SK-N-MC (cell line): ENCODE measurements at regions not wholly inside any gene's neighbourhood (a gene's known extent, or its start where the extent isn't known, plus 50 kb on each side); places are given as distances from the start of the nearest gene placed in this dataset.

Source experiments
- EZH2 ChIP-seq: fragments of 200-600 bp; sonication (generic); IDR thresholded peaks from one replicate; pipeline ENCODE4 v1.6.1; 2017; ENCODE audit warnings: antibody characterized with exemption
- POLR2AphosphoS5 ChIP-seq: IDR thresholded peaks from 2 replicates; pipeline ENCODE4 v1.6.1; 2012; ENCODE audit warnings: mild to moderate bottlenecking, low read depth, low read length, borderline replicate concordance

GRCh38 chr13:50291611-50292010 is 276.4 kb downstream of the KCNRG start:
- no peak for TF ChIP-seq POLR2AphosphoS5
- TF ChIP-seq EZH2 = no peak
